Parathyroid adenoma (tissue), 2 donors: ENCODE measurements at regions not wholly inside any gene's neighbourhood (a gene's known extent, or its start where the extent isn't known, plus 50 kb on each side); places are given as distances from the start of the nearest gene placed in this dataset.

Experiments
- H2AFZ ChIP-seq: fragments of 300-600 bp; sonication (generic); one replicate; pipeline ENCODE4 v1.7.0; 2017; ENCODE audit warnings: antibody characterized with exemption, mild to moderate bottlenecking
- H3K27ac ChIP-seq: fragments of 300-600 bp; sonication (generic); one replicate; pipeline ENCODE4 v1.7.0; 2017
- H3K27me3 ChIP-seq: fragments of 300-600 bp; sonication (generic); one replicate; pipeline ENCODE4 v1.7.0; 2017; ENCODE audit warnings: low read length; ENCODE audit not compliant: control insufficient read depth, insufficient read depth
- H3K36me3 ChIP-seq: fragments of 300-600 bp; sonication (generic); one replicate; pipeline ENCODE4 v1.7.0; 2017; ENCODE audit warnings: low read length; ENCODE audit not compliant: control insufficient read depth, insufficient read depth
- H3K4me1 ChIP-seq: fragments of 300-600 bp; sonication (generic); one replicate; pipeline ENCODE4 v1.7.0; 2017; ENCODE audit warnings: control low read depth
- H3K4me2 ChIP-seq: fragments of 300-600 bp; sonication (generic); one replicate; pipeline ENCODE4 v1.7.0; 2017; ENCODE audit warnings: low read length
- H3K4me3 ChIP-seq: fragments of 300-600 bp; sonication (generic); one replicate; pipeline ENCODE4 v1.7.0; 2017; ENCODE audit warnings: low read depth, low read length
- H3K79me2 ChIP-seq: fragments of 300-600 bp; sonication (generic); one replicate; pipeline ENCODE4 v1.7.0; 2017; ENCODE audit warnings: control low read depth
- H3K9ac ChIP-seq: fragments of 300-600 bp; sonication (generic); one replicate; pipeline ENCODE4 v1.7.0; 2017; ENCODE audit warnings: mild to moderate bottlenecking
- H3K9me3 ChIP-seq: fragments of 300-600 bp; sonication (generic); one replicate; pipeline ENCODE4 v1.7.0; 2017; ENCODE audit warnings: low read length; ENCODE audit not compliant: control insufficient read depth
- CTCF ChIP-seq: fragments of 300-600 bp; sonication (generic); IDR thresholded peaks from one replicate; pipeline ENCODE4 v1.7.0; 2017; ENCODE audit warnings: antibody characterized with exemption, mild to moderate bottlenecking
- donor health status: primary hyperparathyroidism.

- Histone ChIP-seq H3K27ac (no peak overlapping the region), H3K4me1 (no peaks in the 10 kb centered on the region), H3K36me3 (no peaks in the 10 kb centered on the region), H2AFZ (no peak overlapping the region), H3K9me3 (no peaks in the 10 kb centered on the region), H3K27me3 (no peaks in the 10 kb centered on the region), H3K4me3 (no peak overlapping the region), H3K9ac (no peak overlapping the region), H3K4me2 (no peak overlapping the region), H3K79me2 (no peaks in the 10 kb centered on the region)
- no peak for TF ChIP-seq CTCF
Measured at GRCh38 chr2:35857498-35857897, 498.1 kb upstream of the CRIM1 start.

- no peak overlapping the region for H3K4me3 ChIP-seq
- no peaks in the 10 kb centered on the region for H3K36me3 ChIP-seq
- no peaks in the 10 kb centered on the region for H3K27me3 ChIP-seq
- H3K27ac ChIP-seq = no peak overlapping the region
- H3K79me2 ChIP-seq = no peaks in the 10 kb centered on the region
- no peak for TF ChIP-seq CTCF
- H3K4me2 ChIP-seq = no peak overlapping the region
- no peaks in the 10 kb centered on the region for H3K9me3 ChIP-seq
- H3K4me1 ChIP-seq = no peaks in the 10 kb centered on the region
- H2AFZ ChIP-seq = no peak overlapping the region
- no peak overlapping the region for H3K9ac ChIP-seq
Measured at GRCh38 chr2:35831385-35831784, 524.2 kb upstream of the CRIM1 start.

GRCh38 chr2:35830833-35831232, 524.7 kb upstream of the CRIM1 start:
- Histone ChIP-seq H3K27ac (no peak overlapping the region), H3K9ac (no peak overlapping the region), H3K9me3 (no peaks in the 10 kb centered on the region), H3K4me2 (no peak overlapping the region), H3K79me2 (no peaks in the 10 kb centered on the region), H3K4me1 (no peaks in the 10 kb centered on the region), H3K36me3 (no peaks in the 10 kb centered on the region), H2AFZ (no peak overlapping the region), H3K27me3 (no peaks in the 10 kb centered on the region), H3K4me3 (no peak overlapping the region)
- no peak for TF ChIP-seq CTCF

- Histone ChIP-seq H3K36me3 (no peaks in the 10 kb centered on the region), H3K27me3 (no peaks in the 10 kb centered on the region), H2AFZ (no peak overlapping the region), H3K4me2 (no peak overlapping the region), H3K79me2 (no peaks in the 10 kb centered on the region), H3K9me3 (no peaks in the 10 kb centered on the region), H3K4me3 (no peak overlapping the region), H3K4me1 (no peaks in the 10 kb centered on the region), H3K27ac (no peak overlapping the region), H3K9ac (no peak overlapping the region)
- TF ChIP-seq CTCF = no peak
Measured at GRCh38 chr2:35827086-35827485, 528.5 kb upstream of the CRIM1 start.

GRCh38 chr2:35822716-35823115, 532.9 kb upstream of the CRIM1 start:
- Histone ChIP-seq H3K9ac (no peak overlapping the region), H3K27ac (no peak overlapping the region), H3K36me3 (no peaks in the 10 kb centered on the region), H3K27me3 (no peaks in the 10 kb centered on the region), H3K4me3 (no peak overlapping the region), H3K9me3 (no peaks in the 10 kb centered on the region), H3K4me1 (no peaks in the 10 kb centered on the region), H2AFZ (no peak overlapping the region), H3K79me2 (no peaks in the 10 kb centered on the region), H3K4me2 (no peak overlapping the region)
- no peak for TF ChIP-seq CTCF
